ENCODE measurements at regions not wholly inside any gene's neighbourhood (a gene's known extent, or its start where the extent isn't known, plus 50 kb on each side); places are given as distances from the start of the nearest gene placed in this dataset.

GRCh38 chr6:156612361-156612760, 164.8 kb upstream of the ARID1B start:
- Histone ChIP-seq H3K27ac (replicated peaks in 1 of 4) (no peak overlapping the region), H3K4me3 (no peak overlapping the region), H3K36me3 (no peaks in the 10 kb centered on the region), H3K4me1 (no peaks in the 10 kb centered on the region), H3K27me3 (no peaks in the 10 kb centered on the region), H3K9me3 (peaks cover 0 to 28% (median 18%) of the 10 kb centered on the region in 4 donors)
- TF ChIP-seq POLR2A (IDR thresholded peaks at IDR 0.05; ENCODE audit: low read depth) (no peak), EP300 (IDR thresholded peaks at IDR 0.05) (no peak), POLR2AphosphoS5 (IDR thresholded peaks at IDR 0.05) (no peak), CTCF (IDR thresholded peaks at IDR 0.05) (no peak)
- intact Hi-C loops (cut with DNase I) = no loop called here
- no peak for DNase-seq (ENCODE audit: extremely low spot score)

GRCh38 chr6:156602066-156602385, 175.2 kb upstream of the ARID1B start:
- peaks cover 0 to 4% (median 0%) of the 10 kb centered on the region in 4 donors for H3K9me3 ChIP-seq
- no peak overlapping the region for H3K4me3 ChIP-seq
- no peak overlapping the region for H3K27ac ChIP-seq (replicated peaks in 1 of 4)
- H3K4me1 ChIP-seq = peaks cover 0 to 14% (median 5%) of the 10 kb centered on the region in 4 donors
- H3K36me3 ChIP-seq = no peaks in the 10 kb centered on the region
- DNase-seq (ENCODE audit: extremely low spot score) = peak; percentile 68
- 88% methylated on average over 7 of the region's 7 CpGs for WGBS
- H3K27me3 ChIP-seq = no peaks in the 10 kb centered on the region
- no peak for TF ChIP-seq CTCF (IDR thresholded peaks at IDR 0.05)
- intact Hi-C loops (cut with DNase I) = no loop called here

- DNase-seq (ENCODE audit: extremely low spot score) = peak; percentile 90
- WGBS = 84% methylated on average over 16 of the region's 17 CpGs
- no peak for TF ChIP-seq EP300 (IDR thresholded peaks at IDR 0.05)
- no peak for TF ChIP-seq POLR2AphosphoS5 (IDR thresholded peaks at IDR 0.05)
- no peak for TF ChIP-seq POLR2A (IDR thresholded peaks at IDR 0.05; ENCODE audit: low read depth)
- Histone ChIP-seq H3K27me3 (no peaks in the 10 kb centered on the region), H3K27ac (replicated peaks in 1 of 4) (peak overlapping the region in 3 of 4 donors; percentile 34 to 76 (median 55)), H3K36me3 (no peaks in the 10 kb centered on the region), H3K4me3 (no peak overlapping the region), H3K9me3 (peaks cover 0 to 4% (median 0%) of the 10 kb centered on the region in 4 donors), H3K4me1 (peaks cover 0 to 14% (median 5%) of the 10 kb centered on the region in 4 donors)
- intact Hi-C loops (cut with DNase I) = no loop called here
These were observed 175.8 kb upstream of the ARID1B start for GRCh38 chr6:156601152-156602065.

GRCh38 chr6:156600678-156601077, 176.5 kb upstream of the ARID1B start:
- Histone ChIP-seq H3K4me3 (no peak overlapping the region), H3K36me3 (no peaks in the 10 kb centered on the region), H3K4me1 (peaks cover 0 to 14% (median 5%) of the 10 kb centered on the region in 4 donors), H3K27ac (replicated peaks in 1 of 4) (peak overlapping the region in 3 of 4 donors; percentile 34 to 76 (median 55)), H3K27me3 (no peaks in the 10 kb centered on the region), H3K9me3 (peaks cover 0 to 4% (median 0%) of the 10 kb centered on the region in 4 donors)
- intact Hi-C loops (cut with DNase I) = no loop called here
- WGBS = 90% methylated on average over 9 of the region's 9 CpGs
- DNase-seq (ENCODE audit: extremely low spot score) = peak; percentile 90
- TF ChIP-seq EP300 (IDR thresholded peaks at IDR 0.05) (no peak), CTCF (IDR thresholded peaks at IDR 0.05) (no peak), POLR2AphosphoS5 (IDR thresholded peaks at IDR 0.05) (no peak), POLR2A (IDR thresholded peaks at IDR 0.05; ENCODE audit: low read depth) (no peak)

GRCh38 chr6:156599978-156600590, 177.1 kb upstream of the ARID1B start:
- Histone ChIP-seq H3K4me1 (peaks cover 0 to 14% (median 5%) of the 10 kb centered on the region in 4 donors), H3K36me3 (no peaks in the 10 kb centered on the region), H3K27ac (replicated peaks in 1 of 4) (peak overlapping the region; percentile 46 to 76 (median 58)), H3K27me3 (no peaks in the 10 kb centered on the region), H3K9me3 (peaks cover 0 to 4% (median 0%) of the 10 kb centered on the region in 4 donors), H3K4me3 (no peak overlapping the region)
- WGBS = 69% methylated on average over 5 of the region's 5 CpGs
- peak; percentile 86 for DNase-seq (ENCODE audit: extremely low spot score)
- intact Hi-C loops (cut with DNase I) = no loop called here
- TF ChIP-seq POLR2AphosphoS5 (IDR thresholded peaks at IDR 0.05) (peak; percentile 48 to 65), CTCF (IDR thresholded peaks at IDR 0.05) (no peak), POLR2A (IDR thresholded peaks at IDR 0.05; ENCODE audit: low read depth) (no peak)

All from esophagus muscularis mucosa (tissue), 4 donors.